A549 (cell line): ENCODE measurements at regions not wholly inside any gene's neighbourhood (a gene's known extent, or its start where the extent isn't known, plus 50 kb on each side); places are given as distances from the start of the nearest gene placed in this dataset.

Experiments used
- CHD2 ChIP-seq: fragments of 150-350 bp; IDR thresholded peaks from 2 replicates; pipeline ENCODE4 v1.6.1; 2014; ENCODE audit warnings: low read length; ENCODE audit not compliant: partially characterized antibody
- CTCF ChIP-seq: fragments of >200 bp; sonication (Bioruptor Twin); formaldehyde crosslinking; IDR thresholded peaks from 3 replicates; pipeline ENCODE4 v1.5.1; 2016
- HDAC2 ChIP-seq: fragments of 200-600 bp; sonication (generic); IDR thresholded peaks from 2 replicates; pipeline ENCODE4 v1.6.1; 2016
- POLR2A ChIP-seq: IDR thresholded peaks from 2 replicates; pipeline ENCODE4 v1.6.1; 2012; ENCODE audit warnings: mild to moderate bottlenecking, low read length
- TF ChIP-seq, protein P1 (sequence below): IDR thresholded peaks from 2 replicates; pipeline ENCODE4 v1.6.1; 2012

DNA sequence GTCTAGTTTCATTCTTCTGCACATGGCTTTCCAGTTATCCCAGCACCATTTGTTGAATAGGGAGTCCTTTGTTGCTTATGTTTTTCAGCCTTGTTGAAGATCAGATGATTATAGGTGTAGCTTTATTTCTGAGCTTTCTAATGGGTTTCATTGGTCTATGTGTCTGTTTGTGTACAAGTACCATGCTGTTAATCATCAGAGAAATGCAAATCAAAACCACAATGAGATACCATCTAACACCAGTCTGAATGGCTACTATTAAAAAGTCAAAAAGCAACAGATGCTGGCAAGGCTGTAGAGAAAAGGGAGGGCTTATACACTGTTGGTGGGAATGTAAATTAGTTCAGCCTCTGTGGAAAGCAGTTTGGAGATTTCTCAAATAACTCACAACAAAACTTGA lies 321.5 kb upstream of the PTBP2 start:
- TF ChIP-seq HDAC2 = no peak
- no peak for TF ChIP-seq POLR2A
- TF ChIP-seq, protein P1, sequence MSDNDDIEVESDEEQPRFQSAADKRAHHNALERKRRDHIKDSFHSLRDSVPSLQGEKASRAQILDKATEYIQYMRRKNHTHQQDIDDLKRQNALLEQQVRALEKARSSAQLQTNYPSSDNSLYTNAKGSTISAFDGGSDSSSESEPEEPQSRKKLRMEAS = no peak
- no peak for TF ChIP-seq CTCF
- no peak for TF ChIP-seq CHD2
